ENCODE measurements at regions not wholly inside any gene's neighbourhood (a gene's known extent, or its start where the extent isn't known, plus 50 kb on each side); places are given as distances from the start of the nearest gene placed in this dataset.

- intact Hi-C loops (cut with DNase I): no loop called here
- no peak for DNase-seq
Measured at GRCh38 chr16:87006789-87007745, 310.1 kb downstream of the C16orf95 start.

DNA sequence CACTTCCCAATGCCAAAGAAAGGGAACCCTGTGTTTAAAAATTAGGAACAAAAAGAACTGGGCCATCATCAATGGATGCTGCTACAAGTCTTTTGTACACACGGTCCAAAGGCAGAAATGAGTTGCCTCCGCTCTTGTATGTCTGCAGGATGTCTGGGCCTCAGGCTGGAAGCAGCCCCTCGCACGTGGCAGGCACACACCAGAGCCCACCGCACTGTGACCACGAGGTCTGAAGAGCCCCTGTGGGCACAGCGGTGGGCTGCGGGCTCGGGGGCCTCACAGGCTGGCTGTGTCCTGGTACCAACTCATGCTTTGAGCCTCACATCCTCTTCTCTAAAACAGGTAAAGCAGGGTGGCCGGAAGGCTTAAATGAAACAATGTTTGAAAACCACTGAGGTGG, 309.3 kb downstream of the C16orf95 start:
- DNase-seq: no peak
- intact Hi-C loops (cut with DNase I): no loop called here

GRCh38 chr16:87008664-87009063, 308.5 kb downstream of the C16orf95 start:
- no peak for DNase-seq
- intact Hi-C loops (cut with DNase I): no loop called here

GRCh38 chr16:87012954-87013938, 303.9 kb downstream of the C16orf95 start:
- peak in 1 of 42 donors; percentile 1 for DNase-seq
- intact Hi-C loops (cut with DNase I): no loop called here

- intact Hi-C loops (cut with DNase I): no loop called here
- no peak for DNase-seq
Measured at GRCh38 chr16:87014112-87014511, 303.1 kb downstream of the C16orf95 start.

DNA sequence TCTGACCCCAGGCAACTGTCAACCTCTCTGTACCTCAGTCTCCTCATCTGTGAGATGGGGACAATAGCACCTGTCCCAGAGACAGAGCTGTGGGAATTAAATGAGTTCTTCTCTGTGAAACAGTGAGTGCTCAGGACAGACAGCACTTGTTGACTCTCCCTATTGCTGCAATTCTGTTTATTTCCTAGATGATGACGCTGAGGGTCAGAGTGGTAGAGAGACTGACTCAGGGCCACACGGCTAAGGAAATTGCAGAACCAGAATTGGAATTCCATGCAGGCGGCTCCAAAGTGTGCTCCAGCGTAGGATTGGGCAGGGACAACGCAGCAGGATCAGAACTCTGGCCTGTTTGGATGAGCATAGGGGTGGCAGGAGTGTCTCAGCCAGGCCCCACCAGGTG, 302.2 kb downstream of the C16orf95 start:
- intact Hi-C loops (cut with DNase I): no loop called here
- no peak for DNase-seq

GRCh38 chr16:87016046-87017035, 300.9 kb downstream of the C16orf95 start:
- no peak for DNase-seq
- intact Hi-C loops (cut with DNase I): no loop called here

- intact Hi-C loops (cut with DNase I): no loop called here
- peak in 1 of 42 donors; percentile 2 for DNase-seq
Measured at GRCh38 chr16:87017371-87018012, 299.7 kb downstream of the C16orf95 start.

- intact Hi-C loops (cut with DNase I): no loop called here
Measured at GRCh38 chr16:87025676-87026075, 291.5 kb downstream of the C16orf95 start.

DNA sequence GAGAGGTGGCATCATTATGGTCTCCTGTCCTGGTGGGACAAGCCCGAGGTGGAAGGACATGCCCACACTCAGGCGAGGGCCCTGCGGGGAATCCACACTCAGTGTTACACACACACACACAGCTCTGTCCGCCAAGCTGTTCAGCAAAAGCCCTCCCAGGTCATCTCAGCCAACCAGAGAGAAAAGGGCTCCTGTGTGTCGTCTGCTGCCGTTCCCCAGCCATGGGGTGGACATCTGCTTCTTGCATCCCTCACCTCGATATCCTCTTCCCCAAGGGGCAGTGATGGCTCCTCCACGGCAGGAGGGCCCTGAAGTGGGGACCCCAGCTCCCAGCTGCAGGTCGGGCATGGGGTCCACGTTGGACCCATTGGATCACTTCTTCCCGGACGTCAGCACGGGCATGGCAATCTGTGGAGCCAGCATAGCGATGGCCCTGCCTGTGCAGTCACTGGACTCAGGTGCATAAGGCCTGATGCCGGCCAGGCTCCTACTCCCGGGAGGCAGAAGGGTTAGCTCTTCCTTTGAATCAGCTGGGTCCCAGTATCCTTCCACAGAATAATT, 290.1 kb downstream of the C16orf95 start:
- no peak for DNase-seq
- intact Hi-C loops (cut with DNase I): no loop called here

More at GRCh38 chr16:87025676-87026075, 291.5 kb downstream of the C16orf95 start:
- DNase-seq: no peak

GRCh38 chr16:87028481-87029320, 288.5 kb downstream of the C16orf95 start:
- intact Hi-C loops (cut with DNase I): no loop called here
- DNase-seq: no peak

GRCh38 chr16:87032554-87032953, 284.6 kb downstream of the C16orf95 start:
- DNase-seq: no peak
- intact Hi-C loops (cut with DNase I): no loop called here

GRCh38 chr16:87033021-87033471, 284.1 kb downstream of the C16orf95 start:
- no peak for DNase-seq
- intact Hi-C loops (cut with DNase I): no loop called here

- DNase-seq: no peak
- intact Hi-C loops (cut with DNase I): no loop called here
Measured at GRCh38 chr16:87033541-87034300, 283.5 kb downstream of the C16orf95 start.

GRCh38 chr16:87034317-87034716, 282.9 kb downstream of the C16orf95 start:
- DNase-seq: no peak
- intact Hi-C loops (cut with DNase I): no loop called here

DNA sequence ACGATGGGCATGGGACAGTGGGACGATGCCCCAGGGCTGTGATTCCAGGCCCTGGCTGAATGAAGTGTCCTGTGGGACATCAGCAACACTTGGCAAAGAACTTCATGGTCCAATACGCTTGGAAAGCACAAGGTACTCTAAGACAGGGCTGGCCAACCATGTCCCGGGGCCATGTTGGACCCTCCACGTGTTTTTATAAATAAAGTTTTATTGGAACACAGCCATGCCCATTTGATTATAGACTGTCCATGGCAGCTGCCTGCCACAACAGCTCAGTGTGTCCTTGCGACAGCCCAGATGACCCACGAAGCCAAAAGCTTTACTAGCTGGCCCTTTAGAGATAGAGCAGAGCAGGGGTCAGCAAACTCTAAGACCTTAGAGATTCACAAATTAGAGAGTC, 282.1 kb downstream of the C16orf95 start:
- intact Hi-C loops (cut with DNase I): no loop called here
- no peak for DNase-seq
